Breast epithelium (tissue), 3 donors: ENCODE measurements at regions not wholly inside any gene's neighbourhood (a gene's known extent, or its start where the extent isn't known, plus 50 kb on each side); places are given as distances from the start of the nearest gene placed in this dataset.

ENCODE experiments used
- CTCF ChIP-seq, 3 donors: fragments of 450-650 bp; IDR thresholded peaks; one replicate each; pipeline ENCODE4 v1.5.1; 2016 to 2017; ENCODE audit warnings: antibody characterized with exemption in 3 of 3, mild to moderate bottlenecking in 3 of 3, moderate library complexity in 3 of 3
- POLR2AphosphoS5 ChIP-seq, 3 donors: sonication (generic); formaldehyde crosslinking; IDR thresholded peaks; one replicate each; pipeline ENCODE4 v1.6.1; 2017; ENCODE audit warnings: antibody characterized with exemption in 3 of 3

DNA sequence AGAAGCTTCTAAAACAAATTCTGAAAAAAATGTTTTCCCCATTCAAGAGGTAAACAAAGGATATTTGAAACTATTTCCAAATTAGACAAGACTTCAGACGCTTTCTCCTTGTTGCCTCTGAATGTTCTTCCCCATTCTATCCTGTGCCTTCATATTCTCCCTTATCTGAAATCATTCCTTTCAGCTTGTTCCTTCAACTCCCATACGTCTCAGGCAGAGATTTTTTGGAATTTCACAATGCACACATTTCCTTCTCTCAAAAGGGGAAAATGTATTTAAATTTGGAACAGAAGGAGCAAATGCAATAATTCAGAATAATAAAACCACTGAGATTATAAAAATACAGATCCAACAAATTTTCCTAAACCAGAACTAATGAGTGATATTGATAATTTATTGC lies 198.7 kb upstream of the IVNS1ABP start:
- TF ChIP-seq CTCF (IDR thresholded peaks at IDR 0.05) = no peak
- TF ChIP-seq POLR2AphosphoS5 (IDR thresholded peaks at IDR 0.05) = no peak
